ENCODE measurements at regions not wholly inside any gene's neighbourhood (a gene's known extent, or its start where the extent isn't known, plus 50 kb on each side); places are given as distances from the start of the nearest gene placed in this dataset.

GRCh38 chr4:154078504-154079350 lies 289.8 kb upstream of the SFRP2 start:
- Histone ChIP-seq H3K9me3 (no peaks in the 10 kb centered on the region), H3K36me3 (no peaks in the 10 kb centered on the region), H3K27me3 (replicated peaks; ENCODE audit: insufficient read depth) (no peaks in the 10 kb centered on the region), H3K27ac (no peak overlapping the region), H3K4me1 (replicated peaks) (no peaks in the 10 kb centered on the region), H3K4me3 (no peak overlapping the region)
- TF ChIP-seq POLR2A (IDR thresholded peaks at IDR 0.05): no peak
- TF ChIP-seq POLR2AphosphoS5 (IDR thresholded peaks at IDR 0.05): no peak
- intact Hi-C loops (cut with DNase I): no loop called here
- DNase-seq (ENCODE audit: low spot score): no peak
- 80% methylated on average over 8 of the region's 8 CpGs for WGBS

- Histone ChIP-seq H3K27ac (no peak overlapping the region), H3K4me1 (replicated peaks) (no peaks in the 10 kb centered on the region), H3K36me3 (no peaks in the 10 kb centered on the region), H3K9me3 (no peaks in the 10 kb centered on the region), H3K27me3 (replicated peaks; ENCODE audit: insufficient read depth) (no peaks in the 10 kb centered on the region), H3K4me3 (no peak overlapping the region)
- 74% methylated on average over 4 of the region's 4 CpGs for WGBS
- intact Hi-C loops (cut with DNase I): no loop called here
- no peak for DNase-seq (ENCODE audit: low spot score)
- TF ChIP-seq POLR2A (IDR thresholded peaks at IDR 0.05): no peak
- TF ChIP-seq POLR2AphosphoS5 (IDR thresholded peaks at IDR 0.05): no peak
- no peak for TF ChIP-seq CTCF (IDR thresholded peaks at IDR 0.05)
Measured at GRCh38 chr4:154076921-154077320, 288.0 kb upstream of the SFRP2 start.

GRCh38 chr4:154073107-154073822 lies 284.4 kb upstream of the SFRP2 start:
- DNase-seq (ENCODE audit: low spot score): no peak
- Histone ChIP-seq H3K4me1 (replicated peaks) (no peaks in the 10 kb centered on the region), H3K9me3 (no peaks in the 10 kb centered on the region), H3K36me3 (no peaks in the 10 kb centered on the region), H3K27me3 (replicated peaks; ENCODE audit: insufficient read depth) (no peaks in the 10 kb centered on the region), H3K27ac (no peak overlapping the region), H3K4me3 (no peak overlapping the region)
- no peak for TF ChIP-seq POLR2A (IDR thresholded peaks at IDR 0.05)
- TF ChIP-seq CTCF (IDR thresholded peaks at IDR 0.05): no peak
- intact Hi-C loops (cut with DNase I): no loop called here
- 70% methylated on average over 4 of the region's 4 CpGs for WGBS

- H3K4me1 ChIP-seq (replicated peaks): no peaks in the 10 kb centered on the region
- H3K9me3 ChIP-seq: no peaks in the 10 kb centered on the region
- no peak for TF ChIP-seq CTCF (IDR thresholded peaks at IDR 0.05)
Measured at GRCh38 chr4:154067786-154068185, 278.9 kb upstream of the SFRP2 start.

GRCh38 chr4:154065368-154065767 lies 276.5 kb upstream of the SFRP2 start:
- Histone ChIP-seq H3K9me3 (no peaks in the 10 kb centered on the region), H3K36me3 (no peaks in the 10 kb centered on the region), H3K27ac (no peak overlapping the region), H3K27me3 (replicated peaks; ENCODE audit: insufficient read depth) (no peaks in the 10 kb centered on the region), H3K4me1 (replicated peaks) (no peaks in the 10 kb centered on the region), H3K4me3 (no peak overlapping the region)
- intact Hi-C loops (cut with DNase I): no loop called here
- no peak for DNase-seq (ENCODE audit: low spot score)
- no peak for TF ChIP-seq CTCF (IDR thresholded peaks at IDR 0.05)
- TF ChIP-seq POLR2AphosphoS5 (IDR thresholded peaks at IDR 0.05): no peak

More at GRCh38 chr4:154067786-154068185, 278.9 kb upstream of the SFRP2 start:
- H3K27ac ChIP-seq: no peak overlapping the region
- no peaks in the 10 kb centered on the region for H3K27me3 ChIP-seq (replicated peaks; ENCODE audit: insufficient read depth)
- no peaks in the 10 kb centered on the region for H3K36me3 ChIP-seq
- no peak overlapping the region for H3K4me3 ChIP-seq
- DNase-seq (ENCODE audit: low spot score): no peak
- intact Hi-C loops (cut with DNase I): no loop called here
